HG03280 (cell line): ENCODE measurements at regions not wholly inside any gene's neighbourhood (a gene's known extent, or its start where the extent isn't known, plus 50 kb on each side); places are given as distances from the start of the nearest gene placed in this dataset.

Experiments used
- ATAC-seq: cut with Tn5 transposase; IDR thresholded peaks from one replicate; pipeline ENCODE4 v1.9.1; 2021; ENCODE audit warnings: mild to moderate bottlenecking, moderate library complexity; ENCODE audit not compliant: unreplicated experiment

DNA sequence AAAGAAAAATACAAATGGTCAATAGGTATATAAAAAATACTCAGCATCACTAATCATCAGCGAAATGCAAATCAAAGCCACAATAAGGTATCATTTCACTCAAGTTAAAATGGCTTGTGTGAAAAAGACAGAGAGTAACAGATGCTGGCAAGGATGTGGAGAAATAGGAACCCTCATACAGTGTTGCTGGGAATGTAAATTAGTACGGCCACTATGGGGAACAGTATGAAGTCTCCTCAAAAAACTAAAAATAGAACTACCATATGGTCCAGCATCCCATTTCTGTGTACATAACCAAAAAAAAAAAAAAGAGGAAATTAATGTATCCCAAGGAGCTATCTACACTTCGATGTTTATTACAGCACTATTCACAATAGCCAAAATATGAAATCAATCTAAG lies 98.1 kb upstream of the TGFBR2 start:
- ATAC-seq, result no peak

DNA sequence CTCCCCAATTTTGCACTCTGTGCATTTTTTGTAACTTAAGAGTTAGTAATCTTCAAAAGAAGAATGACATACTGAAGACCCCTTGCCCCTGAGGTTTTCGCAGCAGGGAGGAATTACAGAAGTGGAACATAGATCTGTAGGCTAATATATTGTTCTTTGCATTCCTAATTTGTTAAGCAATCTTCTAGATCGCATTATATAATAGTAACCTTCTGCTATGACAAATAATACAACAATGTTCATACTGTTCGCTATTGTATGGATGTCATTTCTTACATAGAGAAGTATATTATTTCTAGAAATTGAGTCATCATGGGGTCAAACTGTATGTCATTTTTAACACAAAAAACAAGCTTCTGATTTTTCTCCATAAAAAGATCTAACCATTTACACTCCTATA lies 95.8 kb upstream of the TGFBR2 start:
- no peak for ATAC-seq

GRCh38 chr3:30511524-30512251 lies 94.7 kb upstream of the TGFBR2 start:
- ATAC-seq, result no peak

- ATAC-seq, result no peak
Measured at GRCh38 chr3:30512576-30512975, 93.8 kb upstream of the TGFBR2 start.

DNA sequence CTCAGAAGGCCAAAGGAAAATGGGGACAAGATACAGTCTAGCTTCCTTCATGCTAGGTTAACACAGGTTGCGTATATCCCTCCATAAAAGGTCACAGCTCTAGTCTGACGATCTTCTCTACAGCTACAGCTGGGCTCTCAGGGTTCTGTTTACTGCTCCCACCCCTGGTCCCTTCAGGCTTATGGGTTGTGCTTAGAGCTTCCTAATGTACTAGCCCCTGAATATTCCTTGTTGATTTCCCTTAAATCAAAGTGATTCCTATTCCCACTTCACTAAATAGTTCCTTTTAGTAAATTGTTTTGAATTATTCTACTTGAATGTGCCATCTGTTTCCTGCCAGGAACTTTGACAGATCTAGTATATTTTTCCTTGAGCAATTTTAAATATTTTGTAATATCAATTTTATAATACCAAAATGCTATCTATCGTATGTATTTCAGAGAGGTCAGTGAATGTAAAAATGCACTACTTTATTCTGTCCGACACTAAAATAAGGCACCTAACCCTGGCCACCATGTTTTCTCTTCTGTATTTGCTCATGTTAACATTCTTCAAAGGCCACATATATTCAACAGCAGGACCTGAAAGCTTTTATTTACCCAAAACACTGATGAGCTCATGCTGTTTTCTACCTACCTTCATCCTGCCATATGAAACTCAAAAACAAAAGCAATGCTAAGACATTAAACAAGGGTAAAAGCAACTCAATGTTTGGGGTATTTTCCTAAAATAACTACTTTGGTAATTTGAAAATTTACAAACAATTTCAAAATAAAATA lies 92.8 kb upstream of the TGFBR2 start:
- ATAC-seq, result no peak

- no peak for ATAC-seq
Measured at GRCh38 chr3:30516238-30516637, 90.2 kb upstream of the TGFBR2 start.

DNA sequence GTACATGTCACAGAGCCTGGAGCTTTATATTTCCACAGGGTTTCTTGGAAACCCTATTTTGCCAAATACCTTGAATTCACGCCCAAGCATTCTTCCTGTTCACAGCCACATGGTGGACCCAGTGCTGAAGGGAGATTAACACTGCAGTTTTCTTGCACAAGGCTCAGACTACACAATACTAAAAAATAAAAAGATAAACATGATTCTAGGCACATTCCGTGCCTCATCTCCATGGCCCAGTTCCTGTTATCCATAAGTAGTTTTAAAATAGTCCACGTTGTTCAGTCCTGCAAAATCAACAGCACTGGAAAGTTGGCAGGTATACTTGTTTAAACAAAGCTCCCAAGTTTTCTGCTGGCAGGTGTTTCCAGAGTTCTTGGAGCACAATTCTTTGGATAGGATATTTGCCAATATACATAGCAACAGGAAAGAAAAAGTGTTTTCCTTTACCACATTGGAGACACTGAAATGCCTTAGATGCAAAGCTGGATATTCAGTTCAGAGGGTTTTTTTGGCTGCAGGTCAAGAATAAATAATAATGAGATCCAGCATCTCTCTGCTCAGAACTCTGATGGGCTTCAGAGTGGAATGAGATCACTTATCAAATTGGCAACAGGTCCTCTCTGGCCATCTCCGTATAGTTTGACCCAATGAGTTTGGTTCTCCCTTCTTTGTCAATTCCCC lies 88.1 kb upstream of the TGFBR2 start:
- ATAC-seq, result no peak

GRCh38 chr3:30518872-30519271 lies 87.5 kb upstream of the TGFBR2 start:
- no peak for ATAC-seq

DNA sequence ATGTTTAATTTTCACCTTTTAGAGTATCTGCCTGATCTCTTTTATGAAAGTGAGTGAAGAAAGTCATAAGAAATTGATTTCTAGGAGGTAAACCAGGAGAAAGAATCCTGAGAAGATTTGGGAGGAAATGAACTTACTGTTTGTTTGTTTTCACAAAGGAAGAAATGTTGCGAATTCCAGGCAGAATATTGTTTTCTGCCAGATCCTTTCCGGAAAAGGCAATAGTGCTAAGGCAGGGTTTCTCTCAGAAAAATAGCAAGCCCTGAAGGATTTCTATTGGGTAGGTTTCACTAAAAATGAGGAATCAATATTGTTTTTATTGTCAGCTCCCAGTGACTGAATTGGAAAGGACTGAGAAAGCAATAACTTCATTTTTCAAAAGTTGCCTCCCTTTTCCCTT lies 85.7 kb upstream of the TGFBR2 start:
- no peak for ATAC-seq

DNA sequence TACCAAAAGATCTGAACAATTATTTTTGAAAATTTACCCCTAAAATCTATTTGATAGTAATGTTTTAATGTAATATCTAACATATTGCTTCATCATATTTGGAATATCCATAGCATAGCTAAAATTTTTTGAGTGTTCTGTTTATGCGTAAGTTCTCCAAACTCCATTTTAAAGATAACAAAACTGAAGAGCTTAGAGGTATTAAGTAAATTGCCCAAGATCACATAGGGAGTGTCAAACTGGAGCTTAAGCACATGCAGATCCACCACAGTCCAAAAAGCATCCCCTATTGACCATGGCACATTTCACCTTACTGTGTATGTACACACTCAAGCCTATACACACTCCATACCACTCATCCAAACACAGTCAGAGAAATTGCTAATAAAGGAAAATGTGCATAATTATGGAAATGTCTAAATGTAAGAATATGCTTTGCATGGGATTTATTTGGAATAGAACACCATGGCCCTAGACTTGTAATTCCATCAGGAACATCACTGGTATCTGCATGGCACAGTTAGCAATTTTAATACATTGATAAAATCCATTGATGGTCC lies 85.2 kb upstream of the TGFBR2 start:
- no peak for ATAC-seq

- ATAC-seq, result no peak
Measured at GRCh38 chr3:30522476-30522875, 83.9 kb upstream of the TGFBR2 start.

DNA sequence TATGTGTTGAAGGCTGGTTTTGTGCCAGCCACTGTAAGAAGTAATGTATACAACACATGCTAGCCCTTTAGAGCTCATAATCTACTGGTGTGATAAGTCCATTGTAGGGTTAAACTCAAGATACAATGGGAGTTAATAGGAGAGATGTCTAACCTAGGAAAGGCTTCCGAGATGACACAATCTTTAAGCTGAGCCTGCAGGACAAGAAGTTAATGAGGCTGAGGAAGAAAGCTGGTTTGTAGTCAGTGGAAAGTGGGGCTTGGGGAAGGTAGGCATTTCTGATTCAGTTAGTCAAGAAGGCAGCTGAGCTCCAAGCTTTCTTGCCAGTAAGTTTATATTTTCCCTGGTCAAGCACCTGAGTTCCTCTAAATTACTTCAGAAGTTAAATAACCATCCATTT lies 83.0 kb upstream of the TGFBR2 start:
- ATAC-seq, result no peak

- ATAC-seq, result no peak
Measured at GRCh38 chr3:30524357-30525040, 81.9 kb upstream of the TGFBR2 start.

DNA sequence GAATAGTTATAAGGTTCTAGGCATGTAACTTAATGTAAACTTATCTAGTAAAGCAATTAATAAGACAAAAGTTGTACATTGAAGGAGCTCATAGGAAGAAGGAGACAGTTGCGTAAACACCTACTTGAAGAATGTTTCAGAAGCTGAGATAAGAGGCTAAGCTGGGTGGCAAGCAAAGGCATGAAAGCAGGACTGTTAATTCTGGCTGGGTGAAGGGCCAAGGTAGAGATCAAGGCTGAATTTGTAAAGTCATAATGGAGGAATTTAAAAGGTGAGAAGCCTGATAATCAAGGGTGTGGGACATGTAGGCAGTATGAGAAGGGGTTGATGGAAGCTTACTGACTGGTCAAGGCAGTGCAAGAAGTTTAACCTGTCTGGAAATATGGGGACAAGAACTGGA lies 80.4 kb upstream of the TGFBR2 start:
- ATAC-seq, result no peak

- ATAC-seq, result no peak
Measured at GRCh38 chr3:30527186-30527585, 79.2 kb upstream of the TGFBR2 start.

- ATAC-seq, result no peak
Measured at GRCh38 chr3:30527720-30528119, 78.7 kb upstream of the TGFBR2 start.

DNA sequence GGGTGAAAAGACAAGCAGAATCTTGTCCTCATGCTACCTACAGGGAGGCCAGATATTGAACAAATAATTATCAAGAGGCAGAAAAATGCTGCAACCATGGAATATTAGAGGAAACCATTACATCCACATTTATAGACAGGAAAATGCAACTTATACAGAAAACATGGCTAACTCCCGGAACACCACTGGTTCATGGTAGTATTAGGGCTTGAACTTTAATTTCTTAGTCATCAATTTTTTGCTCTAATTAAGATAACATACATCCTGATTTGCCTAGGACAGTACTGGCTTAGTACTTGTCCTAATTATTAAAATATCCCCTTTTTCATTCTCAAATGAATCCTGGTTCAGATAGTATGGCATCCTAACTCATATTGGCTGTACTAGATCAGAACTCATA lies 76.3 kb upstream of the TGFBR2 start:
- ATAC-seq, result no peak

DNA sequence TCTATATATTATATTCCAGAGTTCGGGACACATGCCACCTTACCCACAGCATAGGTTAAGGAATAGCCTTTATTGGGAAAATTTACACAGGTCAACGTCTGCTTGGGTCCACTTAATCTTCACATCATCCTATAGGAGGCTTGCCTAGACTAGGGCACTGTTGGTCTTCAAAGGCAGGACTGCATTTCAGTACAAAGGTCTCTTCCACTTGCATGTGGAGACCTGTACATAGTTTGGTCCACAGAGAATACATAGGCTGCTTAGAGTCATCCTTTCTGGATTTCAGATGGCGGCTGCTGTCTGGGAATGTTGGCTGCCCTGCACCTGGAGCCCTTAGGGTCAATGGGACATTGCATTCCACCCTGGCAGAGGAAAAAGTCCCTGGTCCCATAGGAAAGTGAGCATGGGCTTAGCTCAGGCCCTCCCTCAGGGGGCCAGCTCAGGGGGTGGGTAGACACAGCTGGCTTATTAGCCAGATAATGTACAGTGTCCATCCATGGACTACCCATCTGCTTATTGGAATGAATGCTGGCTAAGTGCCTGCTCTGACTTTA lies 75.3 kb upstream of the TGFBR2 start:
- no peak for ATAC-seq

- no peak for ATAC-seq
Measured at GRCh38 chr3:30535525-30535924, 70.9 kb upstream of the TGFBR2 start.

DNA sequence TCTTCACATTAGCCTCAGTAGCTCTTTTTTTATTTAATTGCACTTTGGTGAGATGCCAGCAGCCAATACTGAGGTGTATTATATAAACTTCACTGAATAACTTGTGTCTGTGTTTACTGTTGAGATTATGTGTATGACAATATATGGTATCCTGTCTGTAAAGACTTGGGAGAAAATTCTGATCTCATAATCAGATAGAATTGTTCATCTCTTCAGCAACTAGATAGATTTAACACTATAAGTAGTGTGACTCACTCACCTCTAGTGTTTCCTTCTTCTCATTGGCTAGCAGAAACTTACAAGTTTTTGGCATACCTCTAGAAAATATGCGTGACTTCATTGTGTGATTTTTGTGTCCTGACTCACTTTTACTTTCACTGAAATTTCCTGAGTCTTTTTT lies 67.6 kb upstream of the TGFBR2 start:
- no peak for ATAC-seq

GRCh38 chr3:30539206-30539605 lies 67.2 kb upstream of the TGFBR2 start:
- ATAC-seq, result no peak
